Keratinocyte (primary cell): ENCODE measurements at regions not wholly inside any gene's neighbourhood (a gene's known extent, or its start where the extent isn't known, plus 50 kb on each side); places are given as distances from the start of the nearest gene placed in this dataset.
"Not testable (repeated sequence)": the region's sequence is repeated elsewhere in the genome, so short reads cannot be mapped to it uniquely, and the experiment has no call there.

Experiments used
- DNase-seq: peaks from one replicate; pipeline ENCODE4 v3.0.0-alpha.2; 2011; ENCODE audit warnings: low read depth, missing footprints, low spot score
- FAIRE-seq: peaks from 2 replicates; lab custom pipeline; 2011; peaks lifted over from hg19 to GRCh38; lab: Jason Lieb, UNC
- H2AFZ ChIP-seq: 2 replicates; pipeline ENCODE4 v1.6.0; 2012; ENCODE audit warnings: low read length, control low read depth, inconsistent platforms; ENCODE audit not compliant: control insufficient read depth
- H3K27ac ChIP-seq: 2 replicates; pipeline ENCODE4 v1.5.1; 2011; ENCODE audit warnings: low read length; ENCODE audit not compliant: control insufficient read depth, insufficient read depth
- H3K27me3 ChIP-seq: 3 replicates; pipeline ENCODE4 v1.6.0; 2011; ENCODE audit warnings: low read length; ENCODE audit not compliant: control insufficient read depth, insufficient read depth; ENCODE audit errors: extremely low read depth
- H3K36me3 ChIP-seq, 2 experiments: 2 replicates in 1 of 2; 3 replicates in 1 of 2; pipeline ENCODE4 v1.5.1; 2011; ENCODE audit warnings: low read length in 2 of 2, mild to moderate bottlenecking in 1 of 2; ENCODE audit not compliant: control insufficient read depth in 2 of 2, insufficient read depth in 2 of 2; ENCODE audit errors: extremely low read depth in 1 of 2
- H3K4me1 ChIP-seq: 3 replicates; pipeline ENCODE4 v1.5.1; 2011; ENCODE audit warnings: low read length; ENCODE audit not compliant: control insufficient read depth, insufficient read depth; ENCODE audit errors: extremely low read depth
- H3K4me2 ChIP-seq: 3 replicates; pipeline ENCODE4 v1.6.0; 2011; ENCODE audit warnings: low read depth, low read length; ENCODE audit not compliant: control insufficient read depth, insufficient read depth; ENCODE audit errors: extremely low read depth
- H3K4me3 ChIP-seq, 3 experiments: fragments of 200-600 bp in 1 of 3; sonication (generic) in 1 of 3; 2 replicates in 2 of 3; 3 replicates in 1 of 3; pipeline ENCODE4 v1.5.1; 2011 to 2016; ENCODE audit warnings: low read length in 3 of 3, mild to moderate bottlenecking in 3 of 3, control low read depth in 2 of 3, inconsistent platforms in 1 of 3, low read depth in 1 of 3, mixed read lengths in 1 of 3, mixed run types in 1 of 3, moderate library complexity in 1 of 3; ENCODE audit not compliant: control insufficient read depth in 2 of 3, insufficient read depth in 2 of 3; ENCODE audit errors: extremely low read depth in 1 of 3
- H3K79me2 ChIP-seq: 2 replicates; pipeline ENCODE4 v1.6.0; 2012; ENCODE audit warnings: low read length; ENCODE audit not compliant: control insufficient read depth, insufficient read depth
- H3K9ac ChIP-seq: 3 replicates; pipeline ENCODE4 v1.6.0; 2011; ENCODE audit warnings: low read length; ENCODE audit not compliant: control insufficient read depth, insufficient read depth; ENCODE audit errors: extremely low read depth
- H3K9me1 ChIP-seq: 3 replicates; pipeline ENCODE4 v1.6.0; 2011; ENCODE audit warnings: low read length; ENCODE audit not compliant: control insufficient read depth, insufficient read depth; ENCODE audit errors: extremely low read depth
- H3K9me3 ChIP-seq: 2 replicates; pipeline ENCODE4 v1.5.1; 2012; ENCODE audit warnings: low read depth, low read length; ENCODE audit not compliant: control insufficient read depth
- H4K20me1 ChIP-seq: 3 replicates; pipeline ENCODE4 v1.6.0; 2011; ENCODE audit warnings: low read length; ENCODE audit not compliant: control insufficient read depth, insufficient read depth; ENCODE audit errors: extremely low read depth
- CTCF ChIP-seq, 3 experiments: IDR thresholded peaks in 1 of 3; conservative IDR thresholded peaks in 1 of 3; optimal IDR thresholded peaks in 1 of 3; 2 replicates in 2 of 3; 3 replicates in 1 of 3; pipeline versions ENCODE3 to v1.5.1; 2011; ENCODE audit warnings: low read length in 3 of 3, mild to moderate bottlenecking in 3 of 3, moderate library complexity in 2 of 3, control low read depth in 1 of 3, inconsistent platforms in 1 of 3; ENCODE audit not compliant: insufficient read depth in 2 of 3; ENCODE audit errors: extremely low read depth in 1 of 3
- EZH2 ChIP-seq: IDR thresholded peaks from one replicate; pipeline ENCODE4 v1.6.1; 2012; ENCODE audit warnings: inconsistent platforms, mild to moderate bottlenecking, low read length, moderate library complexity
- dilution Hi-C: fragments of 300-500 bp; cut with MboI; formaldehyde crosslinking; loops from one replicate; pipeline ENCODE4 v1.7.0; 2020; ENCODE audit warnings: low sequenced_read_pairs; ENCODE audit not compliant: extremely low pct_ligation_motif_present

GRCh38 chr1:31495351-31495750 lies 81.0 kb upstream of the TINAGL1 start:
- H2AFZ ChIP-seq, H4K20me1 ChIP-seq, H3K4me3 ChIP-seq, H3K9me3 ChIP-seq, DNase-seq, H3K79me2 ChIP-seq, H3K27ac ChIP-seq, H3K9ac ChIP-seq, H3K36me3 ChIP-seq, dilution Hi-C loops, H3K9me1 ChIP-seq, H3K4me1 ChIP-seq, H3K4me2 ChIP-seq, FAIRE-seq, H3K27me3 ChIP-seq: not testable (repeated sequence)

- FAIRE-seq, H4K20me1 ChIP-seq, H3K36me3 ChIP-seq, DNase-seq, H3K4me2 ChIP-seq, H3K4me1 ChIP-seq, H3K9ac ChIP-seq, H3K27me3 ChIP-seq, H3K9me3 ChIP-seq, H2AFZ ChIP-seq, H3K79me2 ChIP-seq, dilution Hi-C loops, H3K4me3 ChIP-seq, H3K9me1 ChIP-seq, H3K27ac ChIP-seq: not testable (repeated sequence)
These were observed 80.5 kb upstream of the TINAGL1 start for GRCh38 chr1:31495770-31496169.

- no peaks in the 10 kb centered on the region for H3K9me1 ChIP-seq
- H3K36me3 ChIP-seq, result no peaks in the 10 kb centered on the region
- FAIRE-seq, result no peak
- H3K4me3 ChIP-seq, result no peak overlapping the region
- no peak for DNase-seq
- H3K9me3 ChIP-seq, result no peaks in the 10 kb centered on the region
- TF ChIP-seq EZH2 (no peak), CTCF (optimal IDR thresholded peaks at IDR 0.05 in 1 of 3, IDR thresholded peaks at IDR 0.05 in 1 of 3, conservative IDR thresholded peaks at IDR 0.05 in 1 of 3; ENCODE audit: extremely low read depth in 1 of 3, insufficient read depth in 2 of 3, low read length in 3 of 3) (no peak)
- H3K4me2 ChIP-seq, result no peak overlapping the region
- H3K4me1 ChIP-seq, result no peaks in the 10 kb centered on the region
- H3K79me2 ChIP-seq, result no peaks in the 10 kb centered on the region
- H2AFZ ChIP-seq, result no peak overlapping the region
- peaks cover 3% of the 10 kb centered on the region for H3K27me3 ChIP-seq
- no peaks in the 10 kb centered on the region for H4K20me1 ChIP-seq
- dilution Hi-C loops, result no loop called here
- H3K9ac ChIP-seq, result no peak overlapping the region
- no peak overlapping the region for H3K27ac ChIP-seq
These were observed 78.7 kb upstream of the TINAGL1 start for GRCh38 chr1:31497601-31498000.
